Activated T-cell treated with anti-CD3 and anti-CD28 coated beads for 48 hours (primary cell): ENCODE measurements at regions not wholly inside any gene's neighbourhood (a gene's known extent, or its start where the extent isn't known, plus 50 kb on each side); places are given as distances from the start of the nearest gene placed in this dataset.
"Not testable (repeated sequence)": the region's sequence is repeated elsewhere in the genome, so short reads cannot be mapped to it uniquely, and the experiment has no call there.

Source experiments
- DNase-seq: peaks from one replicate; pipeline ENCODE4 v3.0.0-alpha.2; 2020; ENCODE audit warnings: low read depth

- no peak for DNase-seq
Observed at GRCh38 chr9:96156171-96156974, 145.6 kb downstream of the HSD17B3 start.

- DNase-seq, result no peak
Observed at GRCh38 chr9:96154081-96154480, 147.9 kb downstream of the HSD17B3 start.

DNA sequence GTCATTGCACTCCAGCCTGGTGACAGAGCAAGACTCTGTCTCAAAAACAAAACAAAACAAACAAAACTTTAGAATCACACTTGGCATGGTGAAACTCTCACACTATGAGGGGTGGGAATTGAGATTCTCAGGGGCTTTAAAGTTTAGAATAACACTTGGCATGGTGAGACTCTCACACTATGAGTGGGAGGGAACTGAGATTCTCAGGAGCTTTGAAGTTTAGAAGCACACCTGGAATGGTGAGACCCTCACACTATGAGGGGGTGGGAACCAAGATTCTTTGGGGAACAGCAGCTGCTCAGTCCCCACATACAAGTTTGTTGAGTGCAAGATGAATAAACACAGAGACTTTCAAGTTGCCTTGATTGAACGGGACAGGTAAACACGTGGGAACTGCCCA, 149.4 kb downstream of the HSD17B3 start:
- DNase-seq, result no peak

- peak; percentile 48 for DNase-seq
Observed at GRCh38 chr9:96150324-96151227, 151.4 kb downstream of the HSD17B3 start.

- DNase-seq, result no peak
Observed at GRCh38 chr9:96149533-96150280, 152.3 kb downstream of the HSD17B3 start.

- DNase-seq, result no peak
Observed at GRCh38 chr9:96148634-96149532, 153.1 kb downstream of the HSD17B3 start.

DNA sequence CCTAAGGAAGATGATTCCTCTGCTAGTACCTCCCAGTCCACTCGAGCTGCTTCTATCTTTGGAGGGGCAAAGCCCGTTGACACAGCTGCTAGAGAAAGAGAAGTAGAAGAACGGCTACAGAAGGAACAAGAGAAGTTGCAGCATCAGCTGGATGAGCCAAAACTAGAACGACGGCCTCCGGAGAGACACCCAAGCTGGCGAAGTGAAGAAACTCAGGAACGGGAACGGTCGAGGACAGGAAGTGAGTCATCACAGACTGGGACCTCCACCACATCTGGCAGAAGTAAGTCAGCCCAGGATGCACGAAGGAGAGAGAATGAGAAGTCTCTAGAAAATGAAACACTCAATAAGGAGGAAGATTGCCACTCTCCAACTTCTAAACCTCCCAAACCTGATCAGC, 154.9 kb downstream of the HSD17B3 start:
- DNase-seq, result not testable (repeated sequence)

DNA sequence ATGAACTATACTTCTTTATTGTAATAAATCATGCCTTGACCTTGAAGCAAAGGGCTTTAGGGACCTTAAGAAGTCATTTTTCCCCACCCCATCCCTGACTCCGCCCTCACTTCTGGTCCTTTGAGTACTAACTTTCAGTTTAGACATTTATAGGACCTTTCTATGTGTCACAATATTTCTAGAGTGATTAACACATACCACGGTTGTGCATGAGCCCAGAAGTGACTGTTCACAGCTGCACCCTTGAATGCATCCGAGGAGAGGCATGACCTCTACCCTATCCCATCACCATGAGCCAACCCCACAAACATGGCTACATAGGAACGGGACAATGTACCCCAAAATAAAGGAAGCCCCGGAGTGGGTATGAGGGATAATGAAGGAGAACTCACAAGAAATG, 160.3 kb downstream of the HSD17B3 start:
- DNase-seq, result no peak

GRCh38 chr9:96141128-96141474, 160.9 kb downstream of the HSD17B3 start:
- DNase-seq, result no peak

GRCh38 chr9:96140296-96141127, 161.5 kb downstream of the HSD17B3 start:
- DNase-seq, result no peak

DNA sequence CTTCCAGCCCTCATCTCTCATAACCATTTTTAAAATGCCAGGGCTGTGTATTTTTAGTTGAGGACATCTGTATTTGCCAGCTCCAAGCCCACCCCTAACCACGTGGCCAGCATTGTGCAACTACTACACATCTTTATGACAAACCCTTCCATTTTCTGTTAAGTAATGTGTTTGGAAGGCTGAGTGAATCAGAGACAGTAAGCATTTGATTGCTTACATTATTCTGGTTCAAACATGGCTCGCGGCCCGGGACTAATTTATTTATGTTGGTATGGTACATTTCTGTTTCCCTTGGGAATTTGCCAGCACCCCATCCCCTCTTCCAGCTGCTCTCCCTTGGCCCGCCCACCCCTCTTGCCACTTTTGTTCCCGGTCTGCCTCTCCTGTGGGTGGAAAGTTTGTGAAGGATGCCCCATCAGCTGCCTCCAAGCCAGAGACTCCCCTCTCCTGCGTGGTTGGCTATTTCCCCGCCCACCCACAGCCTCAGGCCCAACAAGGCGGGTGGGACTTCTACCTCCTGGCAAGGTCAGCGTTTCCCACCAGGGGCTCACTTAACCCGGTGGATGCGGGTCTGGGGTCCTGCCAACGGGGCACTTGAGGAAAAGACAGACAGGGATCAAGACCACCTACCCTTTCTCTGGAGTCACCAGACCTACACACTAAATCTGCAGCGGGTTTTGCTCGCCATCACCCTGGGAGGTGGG, 162.2 kb downstream of the HSD17B3 start:
- DNase-seq, result no peak

- DNase-seq, result no peak
Observed at GRCh38 chr9:96138616-96139015, 163.4 kb downstream of the HSD17B3 start.

GRCh38 chr9:96137671-96138429, 164.1 kb downstream of the HSD17B3 start:
- no peak for DNase-seq

- no peak for DNase-seq
Observed at GRCh38 chr9:96136992-96137670, 164.8 kb downstream of the HSD17B3 start.

- no peak for DNase-seq
Observed at GRCh38 chr9:96135753-96136290, 166.2 kb downstream of the HSD17B3 start.

GRCh38 chr9:96135076-96135752, 166.8 kb downstream of the HSD17B3 start:
- DNase-seq, result no peak

GRCh38 chr9:96133321-96134021, 168.5 kb downstream of the HSD17B3 start:
- DNase-seq, result no peak
